SK-N-SH (cell line): ENCODE measurements at regions not wholly inside any gene's neighbourhood (a gene's known extent, or its start where the extent isn't known, plus 50 kb on each side); places are given as distances from the start of the nearest gene placed in this dataset.

Experiments used
- CTCF ChIA-PET: fragments of 300-600, 350-600 bp; formaldehyde crosslinking; extraction: SDS; loops from one replicate; lab custom pipeline; 2021; lab: Yijun Ruan, JAX
- POLR2A ChIA-PET: fragments of 350-600 bp; sonication (Branson Sonifier 250); formaldehyde crosslinking; extraction: SDS; loops from one replicate; lab custom pipeline; 2020; ENCODE audit warnings: antibody characterized with exemption, inconsistent platforms; lab: Yijun Ruan, JAX
- DNase-seq: peaks from one replicate; pipeline ENCODE4 v3.0.0; 2012
- H2AFZ ChIP-seq: fragments of 200-600 bp; sonication (generic); 2 replicates; pipeline ENCODE4 v1.8.1; 2016; ENCODE audit warnings: antibody characterized with exemption, mild to moderate bottlenecking, low read depth
- H3F3A ChIP-seq: fragments of 200-600 bp; sonication (generic); replicated peaks from 2 replicates; pipeline ENCODE3; 2016; ENCODE audit warnings: antibody characterized with exemption, mild to moderate bottlenecking; ENCODE audit not compliant: insufficient read depth
- H3K27ac ChIP-seq, 2 experiments: fragments of 200-500 bp in 1 of 2; fragments of 200-600 bp in 1 of 2; sonication (Bioruptor generic) in 1 of 2; sonication (generic), shearing (Covaris generic) in 1 of 2; 2 replicates each; pipeline versions ENCODE4 v1.5.1 to v1.6.1; 2014 to 2016; ENCODE audit warnings: low read depth in 2 of 2, inconsistent platforms in 1 of 2, low read length in 1 of 2, mild to moderate bottlenecking in 1 of 2, mixed read lengths in 1 of 2
- H3K27me3 ChIP-seq: fragments of 200-600 bp; sonication (generic), shearing (Covaris generic); 2 replicates; pipeline ENCODE4 v1.6.1; 2016; ENCODE audit warnings: mixed run types; ENCODE audit not compliant: insufficient read depth
- H3K36me3 ChIP-seq, 2 experiments: fragments of 200-500 bp in 1 of 2; fragments of 200-600 bp in 1 of 2; sonication (Bioruptor generic) in 1 of 2; sonication (generic) in 1 of 2; replicated peaks in 1 of 2; 2 replicates each; pipeline versions ENCODE3 to v1.5.1; 2014 to 2016; ENCODE audit warnings: low read length in 1 of 2, mild to moderate bottlenecking in 1 of 2; ENCODE audit not compliant: insufficient read depth in 2 of 2, control insufficient read depth in 1 of 2
- H3K4me1 ChIP-seq, 2 experiments: fragments of 200-500 bp in 1 of 2; fragments of 200-600 bp in 1 of 2; sonication (Bioruptor generic) in 1 of 2; sonication (generic), shearing (Covaris generic) in 1 of 2; 2 replicates each; pipeline versions ENCODE4 v1.5.1 to v1.6.1; 2014 to 2016; ENCODE audit warnings: low read depth in 1 of 2, low read length in 1 of 2, mixed run types in 1 of 2; ENCODE audit not compliant: insufficient read depth in 2 of 2, control insufficient read depth in 1 of 2
- H3K4me2 ChIP-seq: fragments of 200-600 bp; sonication (generic), shearing (Covaris generic); 2 replicates; pipeline ENCODE4 v1.6.1; 2017; ENCODE audit warnings: mixed run types
- H3K4me3 ChIP-seq, 2 experiments: fragments of 200-500 bp in 1 of 2; fragments of 200-600 bp in 1 of 2; sonication (Bioruptor generic) in 1 of 2; sonication (generic), shearing (Covaris generic) in 1 of 2; 2 replicates each; pipeline versions ENCODE4 v1.5.1 to v1.8.1; 2014 to 2016; ENCODE audit warnings: low read depth in 2 of 2, inconsistent platforms in 1 of 2, low read length in 1 of 2, mild to moderate bottlenecking in 1 of 2, mixed read lengths in 1 of 2, moderate library complexity in 1 of 2
- H3K79me2 ChIP-seq: fragments of 200-600 bp; sonication (generic); 2 replicates; pipeline ENCODE4 v1.8.1; 2017; ENCODE audit warnings: mild to moderate bottlenecking; ENCODE audit not compliant: insufficient read depth
- H3K9ac ChIP-seq: fragments of 200-600 bp; sonication (generic); 2 replicates; pipeline ENCODE4 v1.6.1; 2017; ENCODE audit warnings: mixed run types
- H3K9me2 ChIP-seq: fragments of 200-600 bp; sonication (generic); 2 replicates; pipeline ENCODE4 v1.6.1; 2017; ENCODE audit warnings: mixed run types
- H3K9me3 ChIP-seq: fragments of 200-600 bp; sonication (generic); 2 replicates; pipeline ENCODE4 v1.6.1; 2017; ENCODE audit warnings: mixed run types, mild to moderate bottlenecking, moderate library complexity
- H4K20me1 ChIP-seq: fragments of 200-600 bp; sonication (generic); 2 replicates; pipeline ENCODE4 v1.6.1; 2017; ENCODE audit warnings: mild to moderate bottlenecking, mixed run types; ENCODE audit not compliant: insufficient read depth
- CHD2 ChIP-seq: fragments of 150-350 bp; IDR thresholded peaks from 2 replicates; pipeline ENCODE4 v1.6.1; 2018; ENCODE audit warnings: low read length; ENCODE audit not compliant: partially characterized antibody
- EP300 ChIP-seq, 2 experiments: IDR thresholded peaks; 2 replicates each; pipeline versions ENCODE4 v1.4.0 to v1.6.1; 2012; ENCODE audit warnings: borderline replicate concordance in 1 of 2, low read depth in 1 of 2, low read length in 1 of 2
- EZH2phosphoT487 ChIP-seq: fragments of 200-600 bp; sonication (generic); IDR thresholded peaks from 2 replicates; pipeline ENCODE4 v1.6.1; 2017; ENCODE audit warnings: low read depth, mixed run types, mild to moderate bottlenecking, antibody characterized with exemption, moderate library complexity, borderline replicate concordance
- FOXJ3 ChIP-seq: sonication (generic); formaldehyde crosslinking; IDR thresholded peaks from 2 replicates; pipeline ENCODE4 v1.5.1; 2020; ENCODE audit warnings: mild to moderate bottlenecking, missing genetic modification reagents
- GATA2 ChIP-seq: sonication (generic); formaldehyde crosslinking; IDR thresholded peaks from 2 replicates; pipeline ENCODE4 v1.5.0; 2020; ENCODE audit warnings: mild to moderate bottlenecking, missing genetic modification reagents
- MXI1 ChIP-seq: IDR thresholded peaks from 2 replicates; pipeline ENCODE4 v1.6.1; 2012; ENCODE audit warnings: mild to moderate bottlenecking, low read depth, low read length, improper control_type of control experiment
- PBX3 ChIP-seq: IDR thresholded peaks from 2 replicates; pipeline ENCODE4; 2012
- RAD21 ChIP-seq: IDR thresholded peaks from 2 replicates; pipeline ENCODE4 v1.6.1; 2012; ENCODE audit warnings: mild to moderate bottlenecking, low read length
- RCOR1 ChIP-seq: fragments of 150-350 bp; IDR thresholded peaks from 2 replicates; pipeline ENCODE4 v1.6.1; 2017; ENCODE audit warnings: antibody characterized with exemption, low read length
- TCF12 ChIP-seq: IDR thresholded peaks from 2 replicates; pipeline ENCODE4 v1.4.0; 2012
- YY1 ChIP-seq: IDR thresholded peaks from 2 replicates; pipeline ENCODE4 v1.4.0; 2012; ENCODE audit warnings: low read depth, mild to moderate bottlenecking
- WGBS: methylation state at CpG from one replicate; pipeline ENCODE4 v1.1.6; 2017; ENCODE audit warnings: low lambda C conversion rate; 5-methylcytosine and 5-hydroxymethylcytosine counted together

DNA sequence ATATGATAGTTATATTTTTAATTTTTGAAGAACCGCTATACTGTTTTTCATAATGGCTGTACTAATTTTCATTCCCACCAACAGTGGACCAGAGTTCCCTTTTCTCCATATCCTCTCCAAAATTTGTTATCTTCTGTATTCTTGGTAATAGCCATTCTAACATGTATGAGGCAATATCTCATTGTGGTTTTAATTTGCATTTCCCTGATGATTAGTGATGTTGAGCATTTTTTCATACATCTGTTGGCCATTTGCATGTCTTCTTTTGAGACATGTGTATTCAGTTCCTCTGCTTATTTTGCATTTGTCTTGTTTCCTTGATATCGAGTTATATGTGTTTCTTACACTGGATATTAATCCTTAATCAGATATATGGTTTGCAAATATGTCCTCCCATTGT lies 770.8 kb upstream of the MBL2 start:
- H3K4me2 ChIP-seq, result no peak overlapping the region
- 59% methylated on average over 2 of the region's 2 CpGs for WGBS
- CTCF ChIA-PET, result no interaction called here

GRCh38 chr10:53537508-53537907 lies 764.9 kb upstream of the MBL2 start:
- H2AFZ ChIP-seq, result no peak overlapping the region
- H4K20me1 ChIP-seq, result no peaks in the 10 kb centered on the region
- no peak overlapping the region for H3K4me2 ChIP-seq
- peak; percentile 28 for DNase-seq
- H3K4me1 ChIP-seq, result peaks cover 0 to 2% of the 10 kb centered on the region in 2 experiments; a peak in 1 of 4 replicates
- H3K9me2 ChIP-seq, result no peaks in the 10 kb centered on the region
- no peak for TF ChIP-seq RAD21
- no peak for TF ChIP-seq PBX3
- peak; percentile 64; the same call in 1 of the 2 replicates for TF ChIP-seq RCOR1
- TF ChIP-seq GATA2 (CRISPR knock-in tag), result no peak
- peak in 1 of 2 experiments; percentile 62; a peak in 2 of 4 replicates for TF ChIP-seq EP300 (IDR thresholded peaks at IDR 0.05; ENCODE audit: borderline replicate concordance in 1 of 2, low read depth in 1 of 2, low read length in 1 of 2)
- no peak for TF ChIP-seq CHD2
- no peak for TF ChIP-seq EZH2phosphoT487
- no peak overlapping the region for H3K4me3 ChIP-seq
- H3K27ac ChIP-seq, result peak overlapping the region in 1 of 2 experiments; percentile 43; a peak in 2 of 4 replicates
- ChIA-PET POLR2A (no interaction called here), CTCF (interaction anchor here (1.1 kb wide), 1 partner anchor 301 kb away, joined by 3 read pairs; no protein-coding TSS in a partner anchor)
- no peaks in the 10 kb centered on the region for H3K27me3 ChIP-seq
- no peak overlapping the region for H3K9ac ChIP-seq
- no peaks in the 10 kb centered on the region for H3K79me2 ChIP-seq
- no peaks in the 10 kb centered on the region for H3K9me3 ChIP-seq
- no peaks in the 10 kb centered on the region for H3K36me3 ChIP-seq
- no peaks in the 10 kb centered on the region for H3F3A ChIP-seq

More for the DNA sequence above, 770.8 kb upstream of the MBL2 start:
- Histone ChIP-seq H3K4me3 (no peak overlapping the region), H4K20me1 (no peaks in the 10 kb centered on the region), H3K9ac (no peak overlapping the region), H3K79me2 (no peaks in the 10 kb centered on the region), H2AFZ (no peak overlapping the region), H3K36me3 (no peaks in the 10 kb centered on the region), H3K9me3 (no peaks in the 10 kb centered on the region), H3K9me2 (no peaks in the 10 kb centered on the region), H3F3A (no peaks in the 10 kb centered on the region), H3K27ac (no peak overlapping the region), H3K27me3 (no peaks in the 10 kb centered on the region), H3K4me1 (no peaks in the 10 kb centered on the region)
- no peak for DNase-seq
- no peak for TF ChIP-seq GATA2 (CRISPR knock-in tag)
- POLR2A ChIA-PET, result no interaction called here

- Histone ChIP-seq H3K9ac (no peak overlapping the region), H3K9me2 (no peaks in the 10 kb centered on the region), H3K79me2 (no peaks in the 10 kb centered on the region), H4K20me1 (no peaks in the 10 kb centered on the region), H3K4me1 (peaks cover 0 to 2% of the 10 kb centered on the region in 2 experiments; a peak in 1 of 4 replicates), H2AFZ (0 out of 2 replicates have a peak overlapping the region, but pooled peaks have one; percentile 41), H3K9me3 (no peaks in the 10 kb centered on the region), H3K4me2 (no peak overlapping the region), H3K27ac (no peak overlapping the region), H3K4me3 (no peak overlapping the region), H3K27me3 (no peaks in the 10 kb centered on the region), H3F3A (no peaks in the 10 kb centered on the region), H3K36me3 (no peaks in the 10 kb centered on the region)
- ChIA-PET POLR2A (no interaction called here), CTCF (no interaction called here)
- 29% methylated on average over 5 of the region's 5 CpGs for WGBS
- no peak for DNase-seq
- TF ChIP-seq EP300 (IDR thresholded peaks at IDR 0.05; ENCODE audit: borderline replicate concordance in 1 of 2, low read depth in 1 of 2, low read length in 1 of 2) (no peak), RAD21 (no peak), EZH2phosphoT487 (no peak), FOXJ3 (CRISPR knock-in tag) (no peak), TCF12 (no peak), MXI1 (no peak), YY1 (no peak)
Measured at GRCh38 chr10:53536322-53536721, 763.7 kb upstream of the MBL2 start.
